ENCODE measurements at regions not wholly inside any gene's neighbourhood (a gene's known extent, or its start where the extent isn't known, plus 50 kb on each side); places are given as distances from the start of the nearest gene placed in this dataset.

- no peak overlapping the region for H3K4me3 ChIP-seq (replicated peaks; ENCODE audit: low read depth, low read length)
- no peaks in the 10 kb centered on the region for H3K36me3 ChIP-seq (ENCODE audit: control insufficient read depth, insufficient read depth, low read length)
- no peak for TF ChIP-seq CTCF (IDR thresholded peaks at IDR 0.05; ENCODE audit: insufficient read depth, low read length, poor library complexity, severe bottlenecking)
- no peak for DNase-seq (ENCODE audit: extremely low read depth, insufficient read length)
- H3K27me3 ChIP-seq (replicated peaks; ENCODE audit: control insufficient read depth, insufficient read depth, low read length) = no peaks in the 10 kb centered on the region
Measured at GRCh38 chr4:57605376-57605775, 495.2 kb upstream of the IGFBP7 start.

- no peak for DNase-seq (ENCODE audit: extremely low read depth, insufficient read length)
- Histone ChIP-seq H3K4me3 (replicated peaks; ENCODE audit: low read depth, low read length) (no peak overlapping the region), H3K27me3 (replicated peaks; ENCODE audit: control insufficient read depth, insufficient read depth, low read length) (no peaks in the 10 kb centered on the region), H3K36me3 (ENCODE audit: control insufficient read depth, insufficient read depth, low read length) (no peaks in the 10 kb centered on the region)
- no peak for TF ChIP-seq CTCF (IDR thresholded peaks at IDR 0.05; ENCODE audit: insufficient read depth, low read length, poor library complexity, severe bottlenecking)
Measured at GRCh38 chr4:57602141-57602540, 492.0 kb upstream of the IGFBP7 start.

GRCh38 chr4:57591073-57591472, 480.9 kb upstream of the IGFBP7 start:
- DNase-seq (ENCODE audit: extremely low read depth, insufficient read length) = no peak
- no peak overlapping the region for H3K4me3 ChIP-seq (replicated peaks; ENCODE audit: low read depth, low read length)
- H3K36me3 ChIP-seq (ENCODE audit: control insufficient read depth, insufficient read depth, low read length) = no peaks in the 10 kb centered on the region
- TF ChIP-seq CTCF (IDR thresholded peaks at IDR 0.05; ENCODE audit: insufficient read depth, low read length, poor library complexity, severe bottlenecking) = no peak
- no peaks in the 10 kb centered on the region for H3K27me3 ChIP-seq (replicated peaks; ENCODE audit: control insufficient read depth, insufficient read depth, low read length)

GRCh38 chr4:57588557-57588956, 478.4 kb upstream of the IGFBP7 start:
- no peak for TF ChIP-seq CTCF (IDR thresholded peaks at IDR 0.05; ENCODE audit: insufficient read depth, low read length, poor library complexity, severe bottlenecking)
- Histone ChIP-seq H3K4me3 (replicated peaks; ENCODE audit: low read depth, low read length) (no peak overlapping the region), H3K27me3 (replicated peaks; ENCODE audit: control insufficient read depth, insufficient read depth, low read length) (no peaks in the 10 kb centered on the region), H3K36me3 (ENCODE audit: control insufficient read depth, insufficient read depth, low read length) (no peaks in the 10 kb centered on the region)
- DNase-seq (ENCODE audit: extremely low read depth, insufficient read length) = no peak

- Histone ChIP-seq H3K36me3 (ENCODE audit: control insufficient read depth, insufficient read depth, low read length) (no peaks in the 10 kb centered on the region), H3K27me3 (replicated peaks; ENCODE audit: control insufficient read depth, insufficient read depth, low read length) (no peaks in the 10 kb centered on the region), H3K4me3 (replicated peaks; ENCODE audit: low read depth, low read length) (no peak overlapping the region)
- DNase-seq (ENCODE audit: extremely low read depth, insufficient read length) = no peak
- no peak for TF ChIP-seq CTCF (IDR thresholded peaks at IDR 0.05; ENCODE audit: insufficient read depth, low read length, poor library complexity, severe bottlenecking)
Measured at GRCh38 chr4:57580710-57581599, 470.8 kb upstream of the IGFBP7 start.

Data from GM06990 (cell line).